Pancreas (tissue), 10 donors: ENCODE measurements at regions not wholly inside any gene's neighbourhood (a gene's known extent, or its start where the extent isn't known, plus 50 kb on each side); places are given as distances from the start of the nearest gene placed in this dataset.

Experiments
- ATAC-seq, 4 donors: fragments of 200-7000 bp; cut with Tn5 transposase; one replicate each; pipeline versions ENCODE4 v1.8.0 to v1.9.1; 2020; ENCODE audit warnings: mild to moderate bottlenecking in 4 of 4, moderate library complexity in 4 of 4
- DNase-seq, 6 donors: peaks; one replicate each; pipeline ENCODE4 v3.0.0-alpha.2; 2020
- FAIRE-seq: peaks from 2 replicates; lab custom pipeline; 2012; peaks lifted over from hg19 to GRCh38; lab: Jason Lieb, UNC
- H3K27ac ChIP-seq, 4 donors: fragments of 200-600 bp; sonication (generic); 1 replicate in 3 of 4; 2 replicates in 1 of 4; pipeline versions ENCODE4 v1.5.0 to v1.8.0; 2020
- H3K27me3 ChIP-seq, 4 donors: fragments of 200-600 bp; one replicate each; pipeline ENCODE4 v1.8.0; 2021
- H3K36me3 ChIP-seq, 3 donors: fragments of 200-600 bp; sonication (generic) in 1 of 3; one replicate each; pipeline versions ENCODE4 v1.5.0 to v1.8.0; 2020 to 2021
- H3K4me1 ChIP-seq, 3 donors: fragments of 200-600 bp; one replicate each; pipeline ENCODE4 v1.8.0; 2021
- H3K4me3 ChIP-seq, 4 donors: fragments of 200-600 bp; sonication (generic) in 2 of 4; one replicate each; pipeline versions ENCODE4 v1.5.0 to v1.8.0; 2020 to 2021
- H3K9me3 ChIP-seq, 4 donors: fragments of 200-600 bp; one replicate each; pipeline ENCODE4 v1.8.0; 2021
- CTCF ChIP-seq, 4 donors: fragments of 200-600 bp; sonication (generic) in 3 of 4; IDR thresholded peaks; one replicate each; pipeline versions ENCODE4 v1.5.0 to v1.8.0; 2021; ENCODE audit warnings: antibody characterized with exemption in 4 of 4
- WGBS, 2 donors: extraction: QIAGEN DNeasy Blood & Tissue Kit; methylation state at CpG; one replicate each; pipeline ENCODE4 v1.1.7; 2013; 5-methylcytosine and 5-hydroxymethylcytosine counted together
- intact Hi-C, 3 donors: fragments of 100-400 bp; cut with DNase I; formaldehyde crosslinking; loops; one replicate each; pipeline versions ENCODE4 v1.11.1 to v1.14.2; 2022
- donor health status: healthy with polysubstance abuse.
- donor health status: DM: no; HTN: no; CAD: no; lungs with moderate emphysema.
- donor health status: DM: no; HTN: no; CAD: no.
- donor health status: control.
- donor health status: control.
- donor health status: Bipolar disorder and iron deficiency.
- donor health status: DM: yes; HTN: yes; CAD: no.
- donor health status: DM: no; HTN: no; CAD: no.
- donor health status: DM: no; HTN: no; CAD: no.
- donor health status: DM: yes; HTN: yes; CAD: no.

GRCh38 chr20:39503902-39504709 lies 542.0 kb downstream of the DHX35 start:
- ATAC-seq (no peak), FAIRE-seq (no peak), DNase-seq (no peak)
- no peak for TF ChIP-seq CTCF (IDR thresholded peaks at IDR 0.05)
- H3K9me3 ChIP-seq, result no peaks in the 10 kb centered on the region
- intact Hi-C loops, result no loop called here
- WGBS, 2 donors, result 70 to 76% methylated on average over 4 of the region's 4 CpGs
- no peaks in the 10 kb centered on the region for H3K27me3 ChIP-seq
- no peaks in the 10 kb centered on the region for H3K36me3 ChIP-seq
- H3K4me3 ChIP-seq, result no peak overlapping the region
- no peaks in the 10 kb centered on the region for H3K4me1 ChIP-seq
- H3K27ac ChIP-seq, result no peak overlapping the region

GRCh38 chr20:39492223-39492797 lies 530.2 kb downstream of the DHX35 start:
- DNase-seq (no peak), FAIRE-seq (no peak), ATAC-seq (no peak)
- Histone ChIP-seq H3K27me3 (no peaks in the 10 kb centered on the region), H3K36me3 (no peaks in the 10 kb centered on the region), H3K9me3 (no peaks in the 10 kb centered on the region), H3K4me1 (no peaks in the 10 kb centered on the region), H3K27ac (no peak overlapping the region), H3K4me3 (no peak overlapping the region)
- no peak for TF ChIP-seq CTCF (IDR thresholded peaks at IDR 0.05)
- 67 to 76% methylated on average over 6 of the region's 6 CpGs for WGBS, 2 donors
- intact Hi-C loops, result no loop called here

DNA sequence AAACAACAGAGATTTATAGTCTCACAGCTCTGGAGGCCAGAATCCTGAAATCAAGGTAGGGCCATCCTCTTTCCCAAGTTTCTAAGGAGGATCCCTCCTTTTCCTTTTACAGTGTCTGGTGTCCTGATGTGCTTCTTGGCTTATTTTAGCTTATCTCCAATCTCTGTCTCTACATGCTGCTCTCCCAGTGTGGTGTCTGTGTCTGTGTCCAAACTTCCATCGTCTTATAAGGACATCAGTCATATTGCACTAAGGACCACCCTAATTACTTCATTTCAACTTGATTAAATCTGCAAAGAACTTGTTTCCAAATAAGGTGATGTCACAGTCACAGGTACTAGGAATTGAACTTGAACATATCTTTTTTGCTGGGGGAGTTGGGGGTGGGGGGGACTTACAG lies 529.6 kb downstream of the DHX35 start:
- no peak for TF ChIP-seq CTCF (IDR thresholded peaks at IDR 0.05)
- DNase-seq, result no peak
- intact Hi-C loops, result no loop called here
- FAIRE-seq, result no peak
- Histone ChIP-seq H3K9me3 (no peaks in the 10 kb centered on the region), H3K4me3 (no peak overlapping the region), H3K27me3 (no peaks in the 10 kb centered on the region), H3K4me1 (no peaks in the 10 kb centered on the region), H3K27ac (no peak overlapping the region), H3K36me3 (no peaks in the 10 kb centered on the region)
- 54 to 65% methylated on average over 1 of the region's 1 CpG for WGBS, 2 donors
- no peak for ATAC-seq

- Histone ChIP-seq H3K27me3 (no peaks in the 10 kb centered on the region), H3K9me3 (no peaks in the 10 kb centered on the region), H3K36me3 (no peaks in the 10 kb centered on the region), H3K27ac (no peak overlapping the region), H3K4me1 (no peaks in the 10 kb centered on the region), H3K4me3 (no peak overlapping the region)
- intact Hi-C loops, result no loop called here
- FAIRE-seq, result no peak
- no peak for DNase-seq
- peak in 1 of 4 donors; percentile 38 for ATAC-seq
- TF ChIP-seq CTCF (IDR thresholded peaks at IDR 0.05), result no peak
- 84 to 87% methylated on average over 2 of the region's 2 CpGs for WGBS, 2 donors
These were observed 527.9 kb downstream of the DHX35 start for GRCh38 chr20:39489986-39490560.
